NCI-H446 (cell line): ENCODE measurements at regions not wholly inside any gene's neighbourhood (a gene's known extent, or its start where the extent isn't known, plus 50 kb on each side); places are given as distances from the start of the nearest gene placed in this dataset.
"Not testable (repeated sequence)": the region's sequence is repeated elsewhere in the genome, so short reads cannot be mapped to it uniquely, and the experiment has no call there.

Experiments used
- DNase-seq, 2 experiments: peaks; one replicate each; lab custom pipeline; 2025; lab: John Stamatoyannopoulos, UW

DNA sequence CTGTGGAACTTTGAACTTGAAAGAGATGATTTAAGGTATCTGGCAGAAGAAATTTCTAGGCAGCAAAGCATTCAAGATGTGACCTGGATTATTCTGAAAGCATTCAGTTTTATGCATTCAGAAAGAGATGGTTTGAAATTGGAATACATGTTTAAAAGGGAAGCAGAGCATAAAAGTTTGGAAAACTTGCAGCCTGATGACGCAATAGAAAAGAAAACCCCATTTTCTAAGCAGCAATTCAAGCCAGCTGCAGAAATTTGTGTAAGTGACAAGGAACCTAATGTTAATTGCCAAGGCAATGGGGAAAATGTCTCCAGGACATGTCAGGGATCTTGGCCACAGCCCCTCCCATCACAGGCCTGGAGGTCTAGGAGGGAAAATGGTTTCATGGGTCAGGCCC lies 354.0 kb downstream of the ZNF326 start:
- DNase-seq = no peak

DNA sequence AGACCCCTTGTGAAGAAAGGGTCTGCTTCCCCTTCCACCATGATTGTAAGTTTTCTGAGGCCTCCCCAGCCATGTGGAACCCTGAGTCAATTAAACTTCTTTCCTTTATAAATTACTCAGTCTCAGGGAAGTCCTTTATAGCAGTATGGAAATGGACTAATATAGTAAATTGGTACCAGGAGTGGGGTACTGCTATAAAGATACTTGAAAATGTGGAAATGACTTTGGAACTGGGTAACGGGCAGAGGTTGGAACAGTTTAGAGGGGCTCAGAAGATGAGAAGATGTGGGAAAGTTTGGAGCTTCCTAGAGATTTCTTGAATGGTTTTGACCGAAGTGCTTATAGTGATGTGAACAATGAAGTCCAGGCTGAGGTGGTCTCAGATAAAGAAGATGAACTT lies 353.5 kb downstream of the ZNF326 start:
- not testable (repeated sequence) for DNase-seq

DNA sequence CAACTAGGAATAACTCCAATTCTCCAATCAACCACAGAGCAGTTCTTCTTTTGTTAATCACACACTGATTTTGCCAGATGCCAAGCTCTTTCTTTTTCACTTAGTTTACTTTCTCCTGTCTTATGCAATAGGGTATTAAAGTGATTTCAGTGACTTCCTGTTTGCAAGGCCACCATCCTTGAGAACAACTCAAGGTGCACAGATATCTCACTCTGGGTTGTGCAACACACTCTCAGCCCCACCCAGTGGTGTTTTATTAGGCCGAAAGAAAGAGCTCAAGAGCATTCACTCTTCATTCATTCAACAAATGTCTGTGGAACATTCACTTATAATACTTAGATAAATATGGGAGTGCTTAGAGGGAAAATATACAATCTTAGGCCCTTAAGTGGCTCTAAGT lies 352.5 kb downstream of the ZNF326 start:
- no peak for DNase-seq

DNA sequence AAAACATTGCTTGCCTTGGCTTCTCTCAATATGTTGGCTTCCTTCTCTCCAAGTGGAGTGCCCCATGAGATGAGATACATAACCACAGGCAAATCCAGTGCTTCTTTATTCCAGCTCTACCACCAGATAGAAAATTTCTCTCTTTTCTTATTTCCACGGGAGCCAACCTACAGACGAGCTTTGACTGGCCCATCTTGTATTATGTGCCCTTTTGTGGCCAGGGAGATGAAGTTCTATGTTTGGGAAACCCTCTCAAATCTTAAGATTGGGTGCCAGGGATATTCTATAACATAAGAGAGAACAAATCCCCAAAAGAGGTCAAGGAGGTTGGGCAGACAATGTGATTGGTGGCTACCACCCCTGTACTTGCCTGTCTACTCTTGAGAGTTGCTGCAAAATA lies 351.8 kb downstream of the ZNF326 start:
- no peak for DNase-seq

DNA sequence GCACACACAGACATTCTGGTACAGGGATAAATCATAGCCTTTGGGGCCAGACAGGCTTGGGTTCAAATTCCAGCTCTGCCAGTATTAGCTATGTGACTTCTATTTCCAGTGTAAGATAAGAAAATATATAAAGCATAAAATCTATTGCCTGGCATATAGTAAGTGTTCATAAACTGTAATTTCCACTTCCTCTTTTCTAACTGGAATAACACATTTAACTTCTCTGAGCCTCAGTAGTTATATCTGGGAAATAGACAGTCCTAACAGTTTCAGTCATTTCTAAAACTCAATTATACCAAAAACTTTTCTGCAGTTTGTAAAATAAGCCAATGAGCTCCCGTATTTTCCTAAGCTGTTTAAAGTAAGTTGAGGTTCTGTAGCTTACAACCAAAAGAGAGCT lies 351.4 kb downstream of the ZNF326 start:
- DNase-seq = no peak

DNA sequence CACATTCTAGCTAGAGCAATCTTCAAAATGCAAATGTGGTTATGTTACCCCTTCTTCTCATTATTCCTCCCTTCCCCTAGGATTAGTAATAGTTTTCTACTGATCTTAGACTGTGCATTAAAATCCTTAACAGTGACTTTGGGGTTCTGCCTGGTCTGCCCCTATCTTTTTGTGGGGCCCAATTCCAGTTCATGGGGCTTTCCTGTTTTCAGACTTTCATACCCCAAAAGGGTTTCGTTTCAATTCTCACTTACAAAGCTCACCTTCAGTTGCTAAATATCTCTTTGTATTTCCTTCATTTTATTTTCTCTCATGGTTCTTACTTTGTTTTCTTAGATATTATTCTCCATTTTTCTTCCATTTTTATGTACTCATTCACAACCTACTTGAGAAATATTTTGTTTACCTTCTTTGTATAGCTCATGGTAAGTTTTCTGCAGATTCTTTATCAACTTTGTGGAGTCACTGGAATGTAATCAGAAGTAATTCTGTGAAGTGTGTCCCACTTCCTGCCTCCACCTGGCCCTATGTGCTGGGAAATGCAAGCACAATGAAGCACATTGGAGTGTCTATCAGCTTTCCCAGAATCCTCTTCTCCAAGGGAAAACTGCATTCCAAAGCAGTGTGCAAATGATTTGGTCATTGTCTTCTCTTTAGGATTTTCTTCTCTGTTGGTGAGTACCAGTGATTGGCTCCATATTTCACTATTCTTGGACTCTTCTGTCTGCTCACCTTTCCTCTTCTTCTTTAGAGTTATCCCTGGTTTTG lies 350.2 kb downstream of the ZNF326 start:
- DNase-seq = no peak

DNA sequence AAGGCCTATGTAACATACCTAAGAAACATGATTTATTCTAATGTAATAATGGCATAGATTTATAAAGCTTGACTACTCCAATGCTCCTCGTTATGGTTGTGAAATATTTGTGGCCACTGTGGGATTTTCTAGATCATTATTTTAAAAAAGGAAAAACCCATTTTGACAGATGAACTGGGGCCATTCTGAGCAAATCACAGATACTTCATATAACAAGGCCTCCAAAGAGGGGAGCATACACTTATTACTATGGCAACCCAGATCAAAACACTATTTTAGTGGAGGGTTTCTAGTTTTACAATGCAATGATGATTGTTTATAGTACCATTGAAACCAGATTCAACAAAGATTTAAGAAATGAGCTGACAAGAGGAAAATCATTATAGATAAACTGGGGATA lies 346.6 kb downstream of the ZNF326 start:
- no peak for DNase-seq

DNA sequence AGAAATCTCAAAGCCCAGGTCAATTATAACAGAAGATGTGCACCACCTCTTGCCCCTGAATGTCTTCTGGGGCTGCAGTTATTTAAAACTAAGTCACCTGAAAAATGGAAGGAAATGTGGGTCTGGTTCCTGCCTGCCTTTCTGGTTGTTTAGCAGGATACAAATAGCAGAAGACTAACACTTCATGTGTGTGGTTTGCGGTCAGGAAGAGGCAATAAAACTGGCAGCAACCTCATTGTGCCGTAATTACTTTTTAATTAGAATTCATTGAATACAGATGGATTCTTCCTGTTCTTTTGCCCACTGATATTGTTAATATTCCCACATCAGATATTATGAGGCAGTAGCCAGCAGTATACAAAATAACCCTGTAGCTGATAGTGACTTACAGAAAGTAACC lies 345.7 kb downstream of the ZNF326 start:
- no peak for DNase-seq

DNA sequence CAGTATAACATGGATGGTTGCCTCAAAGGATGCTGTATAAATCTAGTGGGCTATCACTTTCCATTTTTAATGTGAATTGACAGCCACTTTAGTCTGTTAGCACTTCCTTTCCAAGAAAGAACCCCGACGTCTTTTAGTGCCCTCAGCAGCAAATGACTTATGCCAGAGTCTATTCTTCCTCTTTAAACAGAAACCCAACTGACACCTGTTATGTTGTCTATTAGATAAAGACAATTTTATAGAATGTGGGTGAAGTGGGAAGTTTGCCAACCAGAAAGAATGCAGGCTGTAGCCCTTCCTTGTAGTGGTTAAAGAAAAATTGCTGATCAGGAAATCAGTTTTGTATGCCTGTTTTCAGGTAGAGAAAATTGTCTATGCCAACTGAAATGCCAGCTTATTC lies 344.9 kb downstream of the ZNF326 start:
- DNase-seq = no peak

DNA sequence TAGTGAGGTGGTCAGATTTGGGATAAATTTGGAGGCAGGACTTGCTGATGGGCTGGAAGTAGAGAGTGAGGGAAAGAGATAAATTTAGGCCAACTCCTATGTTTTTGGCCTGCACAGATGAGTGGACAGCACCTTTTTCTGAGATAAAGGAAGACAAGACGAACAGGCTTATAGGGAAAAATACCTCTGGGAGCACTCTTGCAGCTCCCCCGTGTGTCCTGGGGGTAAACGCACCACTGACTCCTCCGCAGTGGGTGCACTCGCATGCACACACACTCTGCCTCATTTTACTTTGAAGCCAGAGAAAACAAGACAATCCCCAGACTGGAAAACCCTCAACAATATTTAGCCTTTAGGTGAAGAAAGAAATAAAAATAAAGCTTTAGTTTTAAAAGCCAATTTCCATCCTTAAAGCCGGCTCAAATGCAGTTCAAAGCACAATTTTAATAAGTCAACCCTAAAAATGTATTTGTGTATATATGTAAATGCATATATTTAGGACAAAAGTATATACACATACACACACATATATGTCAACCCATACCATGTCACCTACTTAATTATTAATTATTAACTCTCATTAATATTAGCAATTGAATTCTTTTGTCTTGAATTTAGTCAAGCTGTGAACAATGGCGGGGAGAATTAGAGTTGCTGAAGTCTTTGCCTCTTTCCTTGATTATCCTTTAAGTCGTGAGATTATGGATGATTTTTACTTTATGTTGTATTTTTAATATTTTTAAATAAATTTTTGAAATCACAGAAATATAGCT lies 341.8 kb downstream of the ZNF326 start:
- DNase-seq = no peak

DNA sequence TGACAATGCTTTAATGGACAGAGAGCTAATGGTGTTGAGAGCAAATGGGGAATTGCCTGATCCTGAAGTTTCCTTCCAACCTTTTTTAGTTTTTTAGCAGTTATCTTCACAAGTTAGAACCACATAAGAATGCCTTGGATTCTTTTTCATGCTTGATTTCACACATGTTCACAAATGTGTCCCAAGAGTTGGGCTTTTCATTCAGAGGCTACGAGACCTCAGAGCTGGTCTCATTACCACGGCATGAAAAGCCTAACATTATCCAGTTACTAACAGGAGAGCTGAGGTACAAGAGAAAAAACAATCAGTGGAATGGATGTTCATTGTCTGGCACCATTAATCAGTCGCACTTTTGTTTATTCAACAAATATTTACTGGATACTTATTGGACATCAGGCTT lies 340.6 kb downstream of the ZNF326 start:
- DNase-seq = no peak

DNA sequence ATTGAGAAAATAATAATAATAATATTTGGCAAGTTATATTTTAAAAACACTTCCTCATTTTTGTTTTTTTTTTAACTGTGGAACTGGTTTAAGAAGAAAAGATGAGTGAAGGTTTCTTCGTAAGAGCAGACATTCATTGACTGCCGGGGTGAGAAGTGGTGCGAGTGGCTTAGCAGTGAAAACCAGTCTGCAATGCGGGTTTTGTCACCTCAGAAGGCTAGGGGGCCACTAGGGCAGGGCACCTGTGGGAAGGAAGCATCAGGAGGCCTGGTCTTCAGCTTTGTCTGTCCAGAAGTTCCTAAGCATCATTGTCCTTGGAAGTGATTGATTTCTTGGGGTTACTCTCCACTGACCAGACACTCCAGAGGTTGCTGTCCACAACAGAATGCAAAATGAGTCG lies 339.2 kb downstream of the ZNF326 start:
- DNase-seq = no peak

DNA sequence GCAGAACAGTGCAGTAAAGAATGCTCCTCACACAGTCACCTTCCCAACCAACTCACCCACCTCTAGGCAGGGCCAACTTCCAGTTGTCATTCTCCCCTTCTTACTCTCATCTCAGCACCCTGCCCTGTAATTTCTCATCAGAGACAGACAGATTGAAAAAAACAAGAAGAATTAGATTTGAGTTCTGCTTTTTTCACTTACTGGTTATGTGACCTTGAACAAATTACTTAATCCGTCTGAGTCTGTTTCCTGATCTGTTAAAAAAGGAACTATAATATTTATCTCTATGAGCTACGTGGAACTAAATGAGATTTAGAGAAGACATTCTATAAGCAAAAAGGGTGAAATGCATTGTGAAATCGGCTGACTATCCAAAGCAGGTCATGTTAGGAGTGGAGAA lies 330.3 kb downstream of the ZNF326 start:
- no peak for DNase-seq

DNA sequence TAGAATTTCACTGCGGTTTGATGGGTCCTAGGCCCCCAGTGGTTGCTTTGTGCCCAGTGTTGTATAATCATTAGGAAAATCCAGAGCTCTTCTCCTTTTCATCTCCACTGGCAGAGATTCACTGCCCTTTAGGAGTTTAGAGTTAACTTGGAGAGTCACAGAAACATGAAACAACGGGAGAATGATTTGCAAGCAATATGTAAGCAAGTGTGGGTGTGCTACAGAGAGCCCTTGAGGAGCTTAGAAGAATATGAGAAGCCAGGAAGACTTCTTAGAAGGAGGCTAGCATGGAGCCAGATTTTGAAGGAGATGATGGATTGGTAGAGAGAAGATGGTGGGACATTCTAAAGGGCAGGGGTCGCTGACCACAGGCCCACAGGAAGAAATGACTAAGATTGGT lies 327.3 kb downstream of the ZNF326 start:
- DNase-seq = no peak

DNA sequence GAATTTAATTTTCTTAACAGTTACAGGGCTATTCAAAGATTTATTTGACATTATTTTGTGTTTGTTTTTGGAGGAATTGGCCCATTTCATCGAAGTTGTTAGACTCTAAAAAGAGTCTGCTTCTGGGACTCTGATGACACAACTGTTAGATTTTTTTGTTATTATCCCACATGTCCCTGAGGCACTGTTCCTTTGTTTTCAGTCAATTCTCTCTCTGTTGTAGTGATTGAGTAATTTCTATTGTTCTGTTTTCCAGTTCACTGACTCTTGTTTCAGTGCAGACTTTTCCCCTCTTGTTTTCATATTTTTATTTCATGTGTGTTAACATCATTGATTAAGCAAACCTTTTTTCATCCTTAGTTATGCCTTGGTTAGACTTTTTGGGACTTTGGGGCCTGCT lies 325.0 kb downstream of the ZNF326 start:
- DNase-seq = no peak

DNA sequence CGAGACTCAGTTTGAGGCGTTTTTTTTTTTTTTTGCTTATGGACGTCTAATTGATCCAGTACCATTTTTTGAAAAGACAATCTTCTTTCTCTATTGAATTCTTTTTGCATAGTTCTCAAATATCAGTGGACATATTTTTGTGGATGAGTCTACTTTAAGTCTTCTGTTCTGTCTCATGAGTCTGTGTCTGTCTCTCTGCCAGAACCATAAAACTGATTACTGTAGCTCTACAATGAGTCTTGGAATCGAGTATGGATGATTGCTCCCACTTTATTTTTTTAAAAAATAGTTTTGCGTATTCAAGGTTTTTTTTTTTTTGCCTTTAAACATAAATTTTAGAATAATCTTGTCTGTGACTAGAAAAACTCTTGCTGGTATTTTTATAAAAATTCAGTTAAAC lies 323.5 kb downstream of the ZNF326 start:
- no peak for DNase-seq

DNA sequence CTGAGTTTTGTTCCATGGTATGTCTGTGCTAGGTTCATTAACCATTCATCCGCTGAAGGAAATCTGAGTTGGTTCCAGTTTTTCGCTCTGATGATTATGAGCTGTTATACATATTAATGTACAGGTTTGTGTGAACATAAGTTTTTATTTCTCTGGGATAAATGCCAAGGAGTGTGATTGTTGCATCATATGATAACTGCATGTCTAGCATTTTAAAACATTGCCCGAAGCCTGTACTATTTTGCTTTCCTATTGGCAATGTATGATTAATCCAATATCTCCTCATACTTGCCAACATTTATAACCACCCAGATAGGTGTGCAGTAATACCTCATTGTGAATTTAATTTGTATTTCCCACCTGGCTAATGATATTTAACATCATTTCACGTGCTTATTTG lies 322.7 kb downstream of the ZNF326 start:
- peak; percentile 11 to 56 for DNase-seq

DNA sequence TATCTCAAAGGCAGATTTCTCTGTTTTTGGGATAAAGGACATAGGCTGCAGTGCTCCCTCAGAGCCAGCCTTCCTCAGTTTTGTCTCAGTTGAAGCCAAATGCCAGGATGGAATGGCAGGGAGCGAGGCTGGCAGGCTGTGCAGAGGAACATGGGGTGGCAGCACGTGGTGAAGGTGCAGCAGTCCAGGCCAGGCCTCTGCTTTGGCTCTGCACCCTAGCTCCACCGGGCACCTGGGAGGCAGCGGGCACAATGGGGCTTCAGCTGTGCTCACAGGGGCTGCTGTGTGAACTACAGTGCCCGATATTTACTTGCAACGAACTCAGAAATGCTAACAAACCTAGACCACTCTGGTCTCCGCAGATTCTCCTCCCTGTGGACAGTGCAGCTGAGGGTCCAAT lies 319.6 kb downstream of the ZNF326 start:
- DNase-seq = no peak

DNA sequence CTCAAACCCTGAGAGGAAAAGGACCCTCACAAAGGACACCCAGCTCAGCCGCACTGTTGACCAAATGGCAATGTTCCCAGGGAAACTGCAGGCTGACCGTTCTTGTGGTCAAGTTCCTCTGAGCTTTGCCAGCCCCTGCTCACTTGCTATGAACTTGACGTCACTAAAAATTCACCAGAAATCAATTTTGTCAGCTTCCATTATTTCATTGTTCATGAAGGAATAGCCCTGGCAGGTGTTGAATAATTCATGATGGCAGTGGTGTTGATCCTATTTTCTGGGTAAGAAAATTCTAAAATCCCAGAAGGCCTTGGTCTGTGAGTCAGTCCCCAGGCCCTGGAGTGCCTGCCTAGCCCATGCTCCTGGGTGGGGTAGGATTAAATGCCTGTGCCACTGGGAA lies 318.9 kb downstream of the ZNF326 start:
- no peak for DNase-seq

DNA sequence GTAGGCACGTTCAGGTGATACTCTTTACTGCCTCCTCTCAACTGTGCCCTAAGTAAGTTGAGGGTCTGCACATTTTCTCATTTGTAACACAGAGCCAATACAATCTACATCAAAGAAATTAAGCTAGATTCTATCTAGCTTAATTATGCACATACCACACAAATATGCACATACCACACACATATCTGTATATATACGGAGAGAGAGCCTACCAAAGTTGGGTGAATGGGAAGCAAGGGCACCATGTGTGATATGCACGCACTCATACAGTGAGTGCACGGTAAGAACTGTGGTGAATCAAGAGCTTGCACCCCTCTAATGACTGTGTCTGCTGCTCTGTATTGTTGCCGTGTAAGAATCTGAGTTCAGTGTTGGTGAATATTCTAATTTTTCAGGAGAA lies 314.9 kb downstream of the ZNF326 start:
- DNase-seq = no peak

DNA sequence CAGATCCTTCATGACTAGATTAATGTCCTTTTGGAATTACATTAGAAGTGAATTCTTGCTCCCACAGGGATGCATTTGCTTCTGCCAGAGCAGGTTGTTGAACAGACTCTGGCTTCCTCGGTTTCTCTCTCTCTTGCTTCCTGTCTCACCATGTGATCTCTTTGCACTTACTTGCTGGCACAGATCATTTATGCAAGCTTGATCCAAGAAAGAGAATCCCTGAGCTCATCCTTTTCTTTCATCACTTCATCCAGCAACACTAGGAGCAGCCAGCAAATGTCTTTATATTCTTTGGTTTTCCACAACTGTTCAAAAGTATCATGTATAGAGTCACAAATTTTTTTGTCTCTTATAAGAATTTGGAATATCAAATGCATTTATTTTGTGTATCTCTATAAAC lies 313.5 kb downstream of the ZNF326 start:
- DNase-seq = peak in 1 of 2 experiments; percentile 43

DNA sequence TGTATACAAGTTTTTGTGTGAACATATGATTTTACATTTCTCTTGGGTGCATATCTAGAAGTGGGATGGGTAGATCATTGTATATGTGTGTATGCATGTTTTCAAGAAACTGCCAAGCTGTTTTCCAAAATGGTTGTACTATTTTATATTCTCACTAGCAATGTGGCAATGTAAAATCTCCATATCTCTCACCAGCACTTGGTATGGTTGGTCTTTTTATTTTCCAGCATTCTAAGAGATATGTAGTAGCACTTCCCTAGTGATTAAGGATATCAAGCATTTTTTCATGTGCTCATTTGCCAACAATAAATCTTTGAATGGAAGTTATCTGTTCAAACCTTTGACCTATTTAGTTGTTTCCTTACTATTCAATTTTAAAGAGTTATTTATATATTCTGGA lies 310.7 kb downstream of the ZNF326 start:
- DNase-seq = no peak

DNA sequence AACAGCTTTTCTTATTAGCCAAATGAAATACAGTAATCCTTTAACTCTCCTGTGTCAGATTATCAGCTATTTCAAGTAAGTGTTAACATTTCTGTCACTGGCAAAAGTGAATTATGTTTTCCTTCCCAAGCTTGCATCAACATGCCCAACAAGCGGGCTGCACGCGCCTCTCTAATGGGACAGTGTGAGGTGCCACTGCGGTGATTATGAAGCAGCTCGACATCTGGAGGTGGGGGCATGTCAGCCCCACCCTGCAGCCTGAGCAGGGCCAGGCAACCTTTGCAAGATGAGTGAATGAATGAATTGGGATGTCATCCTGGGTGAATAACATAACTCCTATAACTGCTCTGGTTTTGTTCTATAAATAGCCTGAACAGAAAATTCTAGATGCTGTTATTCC lies 301.4 kb downstream of the ZNF326 start:
- DNase-seq = no peak

DNA sequence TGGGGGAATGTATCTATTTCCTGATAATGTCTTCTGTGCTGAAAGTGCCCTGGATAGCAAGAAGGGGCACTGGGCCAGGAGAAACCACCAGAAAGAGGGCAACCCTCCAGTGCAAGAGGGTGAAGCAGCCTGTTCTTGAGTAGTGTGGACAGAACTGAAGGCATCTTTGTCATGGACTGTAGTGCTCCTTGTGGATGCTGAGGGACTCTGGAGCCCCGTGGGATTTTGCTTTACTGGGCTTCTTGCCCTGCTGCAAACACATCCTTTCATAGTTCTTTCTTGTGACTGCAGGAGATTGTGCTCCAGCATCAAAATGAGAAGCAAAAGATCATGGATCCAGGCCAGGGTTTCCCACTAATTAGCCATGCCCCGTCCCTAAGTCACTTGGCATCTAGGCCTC lies 300.6 kb downstream of the ZNF326 start:
- DNase-seq = peak in 1 of 2 experiments; percentile 27
